Mucosa of descending colon (tissue), 3 donors: ENCODE measurements at regions not wholly inside any gene's neighbourhood (a gene's known extent, or its start where the extent isn't known, plus 50 kb on each side); places are given as distances from the start of the nearest gene placed in this dataset.
A peak's percentile ranks its signal among the peaks of the same experiment; 100 is the strongest.
"Not testable (repeated sequence)": the region's sequence is repeated elsewhere in the genome, so short reads cannot be mapped to it uniquely, and the experiment has no call there.

Experiments used
- ATAC-seq: fragments of 200-7000 bp; cut with Tn5 transposase; one replicate; pipeline ENCODE4 v1.9.1; 2020; ENCODE audit warnings: mild to moderate bottlenecking, moderate library complexity
- DNase-seq, 3 donors: peaks; one replicate each; pipeline ENCODE4 v3.0.0-alpha.2; 2020
- H3K36me3 ChIP-seq: fragments of 200-600 bp; one replicate; pipeline ENCODE4 v1.8.0; 2021; ENCODE audit warnings: low read depth, mild to moderate bottlenecking
- H3K4me1 ChIP-seq: fragments of 200-600 bp; one replicate; pipeline ENCODE4 v1.8.0; 2021; ENCODE audit warnings: low read depth, mild to moderate bottlenecking
- H3K4me3 ChIP-seq: fragments of 200-600 bp; one replicate; pipeline ENCODE4 v1.8.0; 2021; ENCODE audit warnings: mild to moderate bottlenecking
- H3K9me3 ChIP-seq: fragments of 200-600 bp; one replicate; pipeline ENCODE4 v1.8.0; 2021; ENCODE audit warnings: mild to moderate bottlenecking
- intact Hi-C, 2 donors: fragments of 100-400 bp; cut with DNase I in 1 of 2; cut with micrococcal nuclease in 1 of 2; formaldehyde crosslinking; loops; one replicate each; pipeline versions ENCODE4 v1.11.0 to v1.11.1; 2022; cut with DNase I, micrococcal nuclease
- TF ChIP-seq, protein P1 (sequence below): fragments of 200-600 bp; IDR thresholded peaks from one replicate; pipeline ENCODE4 v1.8.0; 2022; ENCODE audit warnings: antibody characterized with exemption, mild to moderate bottlenecking
- donor health status: DM: no; HTN: no; CAD: no; lungs with moderate emphysema.
- donor health status: DM: no; HTN: no; CAD: no.
- donor health status: DM: no; HTN: yes; CAD: no.

- Histone ChIP-seq H3K9me3 (no peaks in the 10 kb centered on the region), H3K36me3 (no peaks in the 10 kb centered on the region), H3K4me3 (no peak overlapping the region), H3K4me1 (peaks cover 11% of the 10 kb centered on the region)
- ATAC-seq (no peak), DNase-seq (no peak)
- intact Hi-C loops: no loop called here
- TF ChIP-seq, protein P1, sequence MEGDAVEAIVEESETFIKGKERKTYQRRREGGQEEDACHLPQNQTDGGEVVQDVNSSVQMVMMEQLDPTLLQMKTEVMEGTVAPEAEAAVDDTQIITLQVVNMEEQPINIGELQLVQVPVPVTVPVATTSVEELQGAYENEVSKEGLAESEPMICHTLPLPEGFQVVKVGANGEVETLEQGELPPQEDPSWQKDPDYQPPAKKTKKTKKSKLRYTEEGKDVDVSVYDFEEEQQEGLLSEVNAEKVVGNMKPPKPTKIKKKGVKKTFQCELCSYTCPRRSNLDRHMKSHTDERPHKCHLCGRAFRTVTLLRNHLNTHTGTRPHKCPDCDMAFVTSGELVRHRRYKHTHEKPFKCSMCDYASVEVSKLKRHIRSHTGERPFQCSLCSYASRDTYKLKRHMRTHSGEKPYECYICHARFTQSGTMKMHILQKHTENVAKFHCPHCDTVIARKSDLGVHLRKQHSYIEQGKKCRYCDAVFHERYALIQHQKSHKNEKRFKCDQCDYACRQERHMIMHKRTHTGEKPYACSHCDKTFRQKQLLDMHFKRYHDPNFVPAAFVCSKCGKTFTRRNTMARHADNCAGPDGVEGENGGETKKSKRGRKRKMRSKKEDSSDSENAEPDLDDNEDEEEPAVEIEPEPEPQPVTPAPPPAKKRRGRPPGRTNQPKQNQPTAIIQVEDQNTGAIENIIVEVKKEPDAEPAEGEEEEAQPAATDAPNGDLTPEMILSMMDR: no peak
These were observed 170.4 kb upstream of the THSD7A start for GRCh38 chr7:12002428-12002827.

DNA sequence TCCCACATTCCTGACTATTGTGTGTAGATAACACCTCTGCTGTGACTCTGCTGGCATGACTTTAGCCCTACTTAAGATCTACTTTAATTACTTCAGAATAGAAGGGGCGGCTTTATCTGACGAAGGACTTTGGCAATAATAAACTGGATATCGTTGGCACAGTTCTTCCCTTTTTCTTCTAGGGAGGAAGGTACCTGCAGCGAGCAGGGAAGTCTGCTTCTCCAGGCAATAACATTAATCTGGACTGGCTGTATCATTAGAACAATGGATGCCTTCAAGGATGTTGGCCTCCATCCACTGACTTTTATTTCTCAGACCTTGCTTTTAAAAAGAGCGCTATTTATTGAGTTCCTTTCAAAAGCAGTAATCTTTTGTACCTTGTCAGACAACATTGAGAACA lies 172.6 kb upstream of the THSD7A start:
- H3K4me1 ChIP-seq: peaks cover 11% of the 10 kb centered on the region
- H3K36me3 ChIP-seq: no peaks in the 10 kb centered on the region
- H3K9me3 ChIP-seq: no peaks in the 10 kb centered on the region
- DNase-seq (peak in 1 of 3 donors; percentile 35), ATAC-seq (peak; percentile 86)
- TF ChIP-seq, protein P1: no peak
- H3K4me3 ChIP-seq: no peak overlapping the region
- intact Hi-C loops: no loop called here

DNA sequence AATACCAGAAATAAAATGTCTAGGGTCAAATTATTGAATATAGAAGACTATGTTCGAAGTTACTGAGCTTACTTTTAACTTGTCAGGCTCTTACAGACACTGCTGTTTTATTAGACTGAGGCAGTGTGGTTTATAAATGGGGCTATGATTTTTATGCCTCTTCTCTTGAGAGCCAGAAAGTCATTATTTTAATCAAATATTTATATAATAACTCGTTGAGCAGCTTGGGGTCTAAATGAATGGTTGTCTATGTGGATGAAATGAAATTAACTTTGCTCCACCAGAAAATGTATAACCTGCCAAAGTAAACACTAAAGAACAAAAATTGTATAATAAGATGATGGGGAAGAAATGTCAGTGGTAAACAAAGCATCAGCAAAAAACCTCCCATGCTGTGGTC lies 175.6 kb upstream of the THSD7A start:
- DNase-seq (no peak), ATAC-seq (no peak)
- intact Hi-C loops: no loop called here
- H3K9me3 ChIP-seq: no peaks in the 10 kb centered on the region
- no peak overlapping the region for H3K4me3 ChIP-seq
- TF ChIP-seq, protein P1: no peak
- no peaks in the 10 kb centered on the region for H3K36me3 ChIP-seq
- H3K4me1 ChIP-seq: peaks cover 11% of the 10 kb centered on the region

DNA sequence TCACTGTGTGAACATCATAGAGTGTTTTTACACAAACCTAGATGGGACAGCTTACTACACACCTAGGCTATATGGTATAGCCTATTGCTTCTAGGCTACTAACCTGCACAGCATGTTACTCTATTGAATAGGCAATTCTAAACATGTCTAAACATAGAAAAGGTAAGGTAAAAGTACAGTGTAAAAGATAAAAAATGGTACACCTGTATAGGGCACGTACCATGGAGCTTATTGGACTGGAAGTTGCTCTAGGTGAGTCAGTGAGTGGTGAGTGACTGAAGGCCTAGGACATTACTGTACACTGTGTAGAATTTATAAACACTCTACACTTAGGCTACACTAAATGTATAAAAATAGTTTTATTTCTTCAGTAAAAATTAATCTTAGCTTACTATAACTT lies 182.0 kb upstream of the THSD7A start:
- no peak for ATAC-seq

DNA sequence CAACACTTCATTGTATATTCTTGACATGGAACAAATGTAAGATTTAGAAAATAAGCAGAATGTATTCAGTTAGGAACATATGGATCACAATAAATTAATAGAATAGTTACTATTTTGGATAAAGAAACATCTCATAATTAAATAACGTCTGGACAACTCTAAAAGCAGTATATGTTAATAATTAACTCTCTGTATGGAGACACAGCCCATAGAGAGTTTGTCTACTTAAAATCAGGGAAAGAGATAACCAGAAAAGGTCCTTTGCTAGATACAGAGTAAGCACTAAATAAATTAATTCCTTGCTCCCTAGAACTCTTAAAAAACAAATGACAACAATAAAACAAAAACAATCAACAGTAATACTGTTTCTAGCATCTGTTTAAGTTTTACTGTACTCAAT lies 184.4 kb upstream of the THSD7A start:
- Histone ChIP-seq H3K4me3 (no peak overlapping the region), H3K36me3 (no peaks in the 10 kb centered on the region), H3K9me3 (no peaks in the 10 kb centered on the region), H3K4me1 (no peaks in the 10 kb centered on the region)
- intact Hi-C loops: no loop called here
- no peak for ATAC-seq
- no peak for DNase-seq
- TF ChIP-seq, protein P1: no peak

More for the DNA sequence above, 182.0 kb upstream of the THSD7A start:
- no peak for DNase-seq
- intact Hi-C loops: no loop called here
- no peaks in the 10 kb centered on the region for H3K4me1 ChIP-seq
- TF ChIP-seq, protein P1: no peak
- H3K36me3 ChIP-seq: no peaks in the 10 kb centered on the region
- no peak overlapping the region for H3K4me3 ChIP-seq
- H3K9me3 ChIP-seq: no peaks in the 10 kb centered on the region

DNA sequence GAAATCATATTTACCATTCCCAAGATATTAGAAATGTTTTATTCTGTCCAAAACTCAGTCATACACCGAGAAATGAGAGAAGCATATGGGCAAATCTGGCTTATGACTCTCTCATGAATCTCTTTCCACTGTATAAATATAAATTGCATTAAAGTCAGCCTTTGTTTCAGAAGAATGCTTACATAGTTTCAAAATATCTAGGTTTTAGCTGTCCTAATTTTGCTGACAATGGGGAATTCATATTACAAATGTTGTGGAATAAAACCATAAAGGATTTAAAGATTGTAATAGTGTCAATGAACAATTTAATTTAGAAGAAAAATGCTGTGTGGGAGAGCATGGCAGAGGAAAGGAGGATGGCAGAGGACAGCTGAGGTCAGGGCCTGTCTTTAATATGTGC lies 185.0 kb upstream of the THSD7A start:
- intact Hi-C loops: no loop called here
- ATAC-seq (no peak), DNase-seq (no peak)
- TF ChIP-seq, protein P1: no peak
- Histone ChIP-seq H3K36me3 (no peaks in the 10 kb centered on the region), H3K9me3 (no peaks in the 10 kb centered on the region), H3K4me3 (no peak overlapping the region), H3K4me1 (no peaks in the 10 kb centered on the region)

DNA sequence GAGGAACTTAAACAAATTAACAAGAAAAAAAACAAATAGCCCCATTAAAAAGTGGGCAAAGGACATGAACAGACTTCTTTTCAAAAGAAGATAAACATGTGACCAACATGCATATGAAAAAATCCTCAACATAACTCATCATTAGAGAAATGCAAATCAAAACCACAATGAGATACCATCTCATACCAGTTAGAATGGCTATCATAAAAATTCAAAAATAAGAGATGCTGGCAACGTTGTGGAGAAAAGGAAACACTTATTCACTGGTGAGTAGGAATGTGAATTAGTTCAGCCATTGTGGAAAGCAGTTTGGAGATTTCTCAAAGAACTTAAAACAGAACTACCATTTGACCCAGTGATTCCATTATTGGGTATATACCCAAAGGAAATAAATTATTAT lies 189.1 kb upstream of the TMEM106B start:
- H3K36me3 ChIP-seq, DNase-seq, H3K4me1 ChIP-seq, ATAC-seq, H3K4me3 ChIP-seq, H3K9me3 ChIP-seq, intact Hi-C loops: not testable (repeated sequence)
